ENCODE measurements at regions not wholly inside any gene's neighbourhood (a gene's known extent, or its start where the extent isn't known, plus 50 kb on each side); places are given as distances from the start of the nearest gene placed in this dataset.

GRCh38 chr4:27985522-27985921, 1124.9 kb downstream of the STIM2 start:
- Histone ChIP-seq H3K27me3 (ENCODE audit: insufficient read depth, insufficient read length) (no peaks in the 10 kb centered on the region), H3K4me1 (ENCODE audit: insufficient read depth, insufficient read length) (no peaks in the 10 kb centered on the region), H3K36me3 (ENCODE audit: insufficient read depth, insufficient read length, low read length) (no peaks in the 10 kb centered on the region), H3K9me3 (ENCODE audit: insufficient read depth, low read length) (no peaks in the 10 kb centered on the region), H3K9ac (ENCODE audit: insufficient read length, low read depth) (no peak overlapping the region), H3K4me3 (ENCODE audit: insufficient read length, low read depth) (no peak overlapping the region)
- TF ChIP-seq YY1 (IDR thresholded peaks at IDR 0.05; ENCODE audit: insufficient read depth, insufficient read length) (no peak), SUZ12 (IDR thresholded peaks at IDR 0.05; ENCODE audit: extremely low read depth, insufficient read depth, insufficient read length) (no peak), ZNF274 (IDR thresholded peaks at IDR 0.05; ENCODE audit: low read depth, low read length) (no peak)
- no peak for DNase-seq (ENCODE audit: low read depth, low spot score)

- Histone ChIP-seq H3K4me3 (ENCODE audit: insufficient read length, low read depth) (no peak overlapping the region), H3K27me3 (ENCODE audit: insufficient read depth, insufficient read length) (no peaks in the 10 kb centered on the region), H3K9me3 (ENCODE audit: insufficient read depth, low read length) (no peaks in the 10 kb centered on the region), H3K36me3 (ENCODE audit: insufficient read depth, insufficient read length, low read length) (no peaks in the 10 kb centered on the region), H3K4me1 (ENCODE audit: insufficient read depth, insufficient read length) (no peaks in the 10 kb centered on the region), H3K9ac (ENCODE audit: insufficient read length, low read depth) (no peak overlapping the region)
- TF ChIP-seq YY1 (IDR thresholded peaks at IDR 0.05; ENCODE audit: insufficient read depth, insufficient read length) (no peak), SUZ12 (IDR thresholded peaks at IDR 0.05; ENCODE audit: extremely low read depth, insufficient read depth, insufficient read length) (no peak)
- DNase-seq (ENCODE audit: low read depth, low spot score), result no peak
Observed at GRCh38 chr4:27986476-27986875, 1125.8 kb downstream of the STIM2 start.

GRCh38 chr4:28001698-28002097, 1141.1 kb downstream of the STIM2 start:
- no peak overlapping the region for H3K9ac ChIP-seq (ENCODE audit: insufficient read length, low read depth)
- no peak overlapping the region for H3K4me3 ChIP-seq (ENCODE audit: insufficient read length, low read depth)
- H3K27me3 ChIP-seq (ENCODE audit: insufficient read depth, insufficient read length), result no peaks in the 10 kb centered on the region
- TF ChIP-seq ZNF274 (IDR thresholded peaks at IDR 0.05; ENCODE audit: low read depth, low read length), result no peak
- H3K9me3 ChIP-seq (ENCODE audit: insufficient read depth, low read length), result no peaks in the 10 kb centered on the region
- H3K4me1 ChIP-seq (ENCODE audit: insufficient read depth, insufficient read length), result no peaks in the 10 kb centered on the region
- DNase-seq (ENCODE audit: low read depth, low spot score), result no peak
- H3K36me3 ChIP-seq (ENCODE audit: insufficient read depth, insufficient read length, low read length), result no peaks in the 10 kb centered on the region

GRCh38 chr4:28004520-28004919, 1143.9 kb downstream of the STIM2 start:
- no peak for DNase-seq (ENCODE audit: low read depth, low spot score)
- no peaks in the 10 kb centered on the region for H3K4me1 ChIP-seq (ENCODE audit: insufficient read depth, insufficient read length)
- H3K9me3 ChIP-seq (ENCODE audit: insufficient read depth, low read length), result no peaks in the 10 kb centered on the region
- H3K36me3 ChIP-seq (ENCODE audit: insufficient read depth, insufficient read length, low read length), result no peaks in the 10 kb centered on the region
- no peak overlapping the region for H3K4me3 ChIP-seq (ENCODE audit: insufficient read length, low read depth)
- no peaks in the 10 kb centered on the region for H3K27me3 ChIP-seq (ENCODE audit: insufficient read depth, insufficient read length)
- H3K9ac ChIP-seq (ENCODE audit: insufficient read length, low read depth), result no peak overlapping the region
- TF ChIP-seq YY1 (IDR thresholded peaks at IDR 0.05; ENCODE audit: insufficient read depth, insufficient read length), result no peak
- no peak for TF ChIP-seq SUZ12 (IDR thresholded peaks at IDR 0.05; ENCODE audit: extremely low read depth, insufficient read depth, insufficient read length)
- TF ChIP-seq ZNF274 (IDR thresholded peaks at IDR 0.05; ENCODE audit: low read depth, low read length), result no peak

GRCh38 chr4:28006021-28006420, 1145.4 kb downstream of the STIM2 start:
- no peak for DNase-seq (ENCODE audit: low read depth, low spot score)
- TF ChIP-seq SUZ12 (IDR thresholded peaks at IDR 0.05; ENCODE audit: extremely low read depth, insufficient read depth, insufficient read length) (no peak), ZNF274 (IDR thresholded peaks at IDR 0.05; ENCODE audit: low read depth, low read length) (no peak), YY1 (IDR thresholded peaks at IDR 0.05; ENCODE audit: insufficient read depth, insufficient read length) (no peak)
- no peaks in the 10 kb centered on the region for H3K4me1 ChIP-seq (ENCODE audit: insufficient read depth, insufficient read length)
- no peak overlapping the region for H3K9ac ChIP-seq (ENCODE audit: insufficient read length, low read depth)
- no peaks in the 10 kb centered on the region for H3K36me3 ChIP-seq (ENCODE audit: insufficient read depth, insufficient read length, low read length)
- no peak overlapping the region for H3K4me3 ChIP-seq (ENCODE audit: insufficient read length, low read depth)
- no peaks in the 10 kb centered on the region for H3K27me3 ChIP-seq (ENCODE audit: insufficient read depth, insufficient read length)
- H3K9me3 ChIP-seq (ENCODE audit: insufficient read depth, low read length), result no peaks in the 10 kb centered on the region

- DNase-seq (ENCODE audit: low read depth, low spot score), result no peak
- Histone ChIP-seq H3K9me3 (ENCODE audit: insufficient read depth, low read length) (peaks cover 4% of the 10 kb centered on the region; the same call in 1 of the 2 replicates), H3K9ac (ENCODE audit: insufficient read length, low read depth) (no peak overlapping the region), H3K4me1 (ENCODE audit: insufficient read depth, insufficient read length) (no peaks in the 10 kb centered on the region), H3K4me3 (ENCODE audit: insufficient read length, low read depth) (no peak overlapping the region), H3K27me3 (ENCODE audit: insufficient read depth, insufficient read length) (no peaks in the 10 kb centered on the region), H3K36me3 (ENCODE audit: insufficient read depth, insufficient read length, low read length) (no peaks in the 10 kb centered on the region)
- TF ChIP-seq ZNF274 (IDR thresholded peaks at IDR 0.05; ENCODE audit: low read depth, low read length) (no peak), YY1 (IDR thresholded peaks at IDR 0.05; ENCODE audit: insufficient read depth, insufficient read length) (no peak), SUZ12 (IDR thresholded peaks at IDR 0.05; ENCODE audit: extremely low read depth, insufficient read depth, insufficient read length) (no peak)
Observed at GRCh38 chr4:28007693-28008092, 1147.1 kb downstream of the STIM2 start.

- no peaks in the 10 kb centered on the region for H3K4me1 ChIP-seq (ENCODE audit: insufficient read depth, insufficient read length)
- no peak overlapping the region for H3K4me3 ChIP-seq (ENCODE audit: insufficient read length, low read depth)
- no peak overlapping the region for H3K9ac ChIP-seq (ENCODE audit: insufficient read length, low read depth)
- H3K27me3 ChIP-seq (ENCODE audit: insufficient read depth, insufficient read length), result no peaks in the 10 kb centered on the region
- no peak for DNase-seq (ENCODE audit: low read depth, low spot score)
- H3K9me3 ChIP-seq (ENCODE audit: insufficient read depth, low read length), result peaks cover 7% of the 10 kb centered on the region; the same call in 1 of the 2 replicates
- H3K36me3 ChIP-seq (ENCODE audit: insufficient read depth, insufficient read length, low read length), result no peaks in the 10 kb centered on the region
- TF ChIP-seq YY1 (IDR thresholded peaks at IDR 0.05; ENCODE audit: insufficient read depth, insufficient read length), result no peak
- no peak for TF ChIP-seq ZNF274 (IDR thresholded peaks at IDR 0.05; ENCODE audit: low read depth, low read length)
- no peak for TF ChIP-seq SUZ12 (IDR thresholded peaks at IDR 0.05; ENCODE audit: extremely low read depth, insufficient read depth, insufficient read length)
Observed at GRCh38 chr4:28009541-28009940, 1148.9 kb downstream of the STIM2 start.

Data from NT2/D1 (cell line).